Naive thymus-derived CD4-positive, alpha-beta T cell (primary cell): ENCODE measurements at regions not wholly inside any gene's neighbourhood (a gene's known extent, or its start where the extent isn't known, plus 50 kb on each side); places are given as distances from the start of the nearest gene placed in this dataset.

ENCODE experiments used
- ATAC-seq: fragments of 150-1000 bp; cut with Tn5 transposase; 2 replicates; pipeline ENCODE4 v1.10.0; 2021; ENCODE audit warnings: mild to moderate bottlenecking, moderate library complexity
- CTCF ChIA-PET: fragments of 350-600 bp; sonication (Branson Sonifier 250); formaldehyde crosslinking; loops from one replicate; lab custom pipeline; 2021; ENCODE audit warnings: antibody characterized with exemption; lab: Charles Lee
- POLR2A ChIA-PET: fragments of 350-600 bp; sonication (Branson Sonifier 250); formaldehyde crosslinking; loops from one replicate; lab custom pipeline; 2021; ENCODE audit warnings: antibody characterized with exemption, inconsistent platforms; lab: Charles Lee
- DNase-seq, 9 donors: peaks; one replicate each; pipeline versions ENCODE4 v3.0.0 to v3.0.0-alpha.2; 2020 to 2022; ENCODE audit warnings: mixed read lengths in 1 of 9
- H3K27ac ChIP-seq: one replicate; pipeline ENCODE4 v1.7.0; 2013; ENCODE audit warnings: mild to moderate bottlenecking, low read depth, low read length, moderate library complexity
- H3K27me3 ChIP-seq, 2 donors: one replicate each; pipeline ENCODE4 v1.7.0; 2013; ENCODE audit warnings: low read length in 2 of 2, mild to moderate bottlenecking in 2 of 2, moderate library complexity in 2 of 2; ENCODE audit not compliant: control insufficient read depth in 2 of 2, insufficient read depth in 2 of 2
- H3K36me3 ChIP-seq, 3 experiments: 1 replicate in 2 of 3; 2 replicates in 1 of 3; pipeline ENCODE4 v1.7.0; 2013; ENCODE audit warnings: low read length in 3 of 3, mild to moderate bottlenecking in 3 of 3, moderate library complexity in 1 of 3; ENCODE audit not compliant: insufficient read depth in 3 of 3, control insufficient read depth in 2 of 3
- H3K4me1 ChIP-seq, 2 donors: one replicate each; pipeline ENCODE4 v1.7.0; 2013; ENCODE audit warnings: low read length in 2 of 2, mild to moderate bottlenecking in 2 of 2, moderate library complexity in 1 of 2; ENCODE audit not compliant: control insufficient read depth in 2 of 2, insufficient read depth in 2 of 2
- H3K4me3 ChIP-seq: 2 replicates; pipeline ENCODE4 v1.7.0; 2013; ENCODE audit warnings: mild to moderate bottlenecking, low read length
- H3K9me3 ChIP-seq, 3 experiments: 1 replicate in 2 of 3; 2 replicates in 1 of 3; pipeline ENCODE4 v1.7.0; 2013; ENCODE audit warnings: low read length in 3 of 3; ENCODE audit not compliant: control insufficient read depth in 2 of 3
- H3K27ac Mint-ChIP-seq, 9 donors: one replicate each; pipeline ENCODE4 v1.8.0; 2020 to 2022; ENCODE audit warnings: mixed read lengths in 9 of 9, mild to moderate bottlenecking in 8 of 9, moderate library complexity in 5 of 9, inconsistent platforms in 2 of 9
- H3K27me3 Mint-ChIP-seq, 5 donors: one replicate each; pipeline ENCODE4 v1.8.0; 2021 to 2022; ENCODE audit warnings: mixed read lengths in 5 of 5, mild to moderate bottlenecking in 1 of 5
- H3K36me3 Mint-ChIP-seq, 5 donors: one replicate each; pipeline ENCODE4 v1.8.0; 2020 to 2022; ENCODE audit warnings: mixed read lengths in 5 of 5, mild to moderate bottlenecking in 3 of 5, inconsistent platforms in 1 of 5
- H3K4me1 Mint-ChIP-seq, 7 donors: one replicate each; pipeline ENCODE4 v1.8.0; 2020 to 2022; ENCODE audit warnings: mixed read lengths in 7 of 7, mild to moderate bottlenecking in 3 of 7, inconsistent platforms in 1 of 7
- H3K4me3 Mint-ChIP-seq, 10 donors: one replicate each; pipeline ENCODE4 v1.8.0; 2020 to 2022; ENCODE audit warnings: mild to moderate bottlenecking in 10 of 10, mixed read lengths in 10 of 10, moderate library complexity in 6 of 10, inconsistent platforms in 2 of 10
- H3K9me3 Mint-ChIP-seq, 11 donors: one replicate each; pipeline ENCODE4 v1.8.0; 2020 to 2022; ENCODE audit warnings: mixed read lengths in 11 of 11, mild to moderate bottlenecking in 4 of 11, inconsistent platforms in 1 of 11, moderate library complexity in 1 of 11
- intact Hi-C, 2 donors: fragments of 100-400 bp; cut with micrococcal nuclease; formaldehyde crosslinking; loops; one replicate each; pipeline ENCODE4 v1.15.1; 2023

DNA sequence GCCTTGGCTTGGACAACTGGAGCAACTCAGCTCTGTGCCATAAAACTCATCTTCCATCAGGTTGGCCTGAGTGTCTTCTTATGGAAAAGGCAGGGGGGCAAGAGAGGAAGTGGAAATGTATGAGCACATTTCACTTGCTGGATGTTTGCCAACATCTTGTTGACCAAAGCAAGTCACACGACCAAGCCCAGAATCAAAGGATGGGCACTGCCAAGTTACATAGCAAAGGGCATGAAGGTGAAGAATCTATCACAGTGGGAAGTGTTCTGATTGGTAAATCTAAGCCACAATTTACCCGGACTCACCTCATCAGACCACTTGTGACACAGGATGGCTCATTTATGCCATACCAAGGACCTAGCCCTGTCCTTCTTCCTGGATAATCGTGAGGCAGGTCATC, 310.5 kb upstream of the IRX5 start:
- ChIA-PET POLR2A (no interaction called here), CTCF (no interaction called here)
- Mint-ChIP-seq H3K4me3 (no peak overlapping the region), H3K9me3 (peaks cover 0 to 4% (median 0%) of the 10 kb centered on the region in 11 donors), H3K27me3 (peaks cover 0 to 24% (median 5%) of the 10 kb centered on the region in 5 donors), H3K27ac (no peak overlapping the region), H3K4me1 (no peaks in the 10 kb centered on the region), H3K36me3 (no peaks in the 10 kb centered on the region)
- Histone ChIP-seq H3K9me3 (no peaks in the 10 kb centered on the region), H3K27ac (no peak overlapping the region), H3K27me3 (no peaks in the 10 kb centered on the region), H3K4me1 (no peaks in the 10 kb centered on the region), H3K4me3 (no peak overlapping the region), H3K36me3 (no peaks in the 10 kb centered on the region)
- DNase-seq (no peak), ATAC-seq (no peak)
- intact Hi-C loops: no loop called here

- intact Hi-C loops: no loop called here
- Mint-ChIP-seq H3K4me1 (no peaks in the 10 kb centered on the region), H3K27ac (no peak overlapping the region), H3K9me3 (peaks cover 0 to 4% (median 0%) of the 10 kb centered on the region in 11 donors), H3K36me3 (no peaks in the 10 kb centered on the region), H3K4me3 (no peak overlapping the region), H3K27me3 (peaks cover 0 to 14% (median 0%) of the 10 kb centered on the region in 5 donors)
- Histone ChIP-seq H3K27ac (no peak overlapping the region), H3K9me3 (no peaks in the 10 kb centered on the region), H3K36me3 (no peaks in the 10 kb centered on the region), H3K4me1 (no peaks in the 10 kb centered on the region), H3K4me3 (no peak overlapping the region), H3K27me3 (no peaks in the 10 kb centered on the region)
- ATAC-seq (no peak), DNase-seq (no peak)
- CTCF ChIA-PET: no interaction called here
- POLR2A ChIA-PET: no interaction called here
Observed at GRCh38 chr16:54616610-54617009, 314.1 kb upstream of the IRX5 start.

GRCh38 chr16:54605536-54606066, 319.0 kb upstream of the IRX3 start:
- ChIA-PET CTCF (no interaction called here), POLR2A (no interaction called here)
- Mint-ChIP-seq H3K9me3 (peaks cover 8 to 60% (median 21%) of the 10 kb centered on the region in 11 donors), H3K4me3 (no peak overlapping the region), H3K27ac (no peak overlapping the region), H3K36me3 (peaks cover 0 to 10% (median 0%) of the 10 kb centered on the region in 5 donors), H3K4me1 (no peaks in the 10 kb centered on the region), H3K27me3 (peaks cover 0 to 23% (median 6%) of the 10 kb centered on the region in 5 donors)
- ATAC-seq (no peak), DNase-seq (no peak)
- intact Hi-C loops: no loop called here
- Histone ChIP-seq H3K4me3 (no peak overlapping the region), H3K9me3 (peaks cover 0 to 16% (median 0%) of the 10 kb centered on the region in 3 experiments), H3K27me3 (no peaks in the 10 kb centered on the region), H3K27ac (no peak overlapping the region), H3K36me3 (no peaks in the 10 kb centered on the region), H3K4me1 (no peaks in the 10 kb centered on the region)

DNA sequence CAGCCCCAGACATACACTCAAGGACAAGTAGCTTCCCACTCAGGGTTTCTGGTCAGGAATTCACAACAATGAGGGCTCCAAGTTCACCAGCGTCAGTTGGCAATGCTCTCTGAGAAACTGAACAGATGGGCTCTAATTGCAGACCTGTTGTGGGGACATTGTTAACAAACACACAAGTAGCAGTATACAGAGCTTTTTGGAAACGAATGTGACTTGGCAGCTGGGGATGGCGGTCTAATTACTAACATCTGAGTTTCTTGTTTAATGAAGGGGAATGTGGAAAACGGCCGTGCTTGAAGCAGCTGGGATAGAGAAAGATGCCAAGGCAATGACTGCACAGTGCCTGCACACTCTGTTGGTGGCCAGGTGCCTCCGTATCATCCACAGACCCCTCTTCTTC, 316.1 kb upstream of the IRX3 start:
- intact Hi-C loops: no loop called here
- ChIA-PET POLR2A (no interaction called here), CTCF (interaction anchor here (0.5 kb wide), 1 partner anchor 27 kb away, joined by 4 read pairs; no protein-coding TSS in a partner anchor)
- H3K9me3 ChIP-seq: peaks cover 0 to 16% (median 0%) of the 10 kb centered on the region in 3 experiments
- no peak for ATAC-seq
- H3K4me1 Mint-ChIP-seq: no peaks in the 10 kb centered on the region
- H3K4me3 Mint-ChIP-seq: no peak overlapping the region
- H3K4me1 ChIP-seq: no peaks in the 10 kb centered on the region
- H3K9me3 Mint-ChIP-seq: peaks cover 8 to 83% (median 26%) of the 10 kb centered on the region in 11 donors
- DNase-seq: no peak
- peaks cover 0 to 10% (median 0%) of the 10 kb centered on the region in 5 donors for H3K36me3 Mint-ChIP-seq
- H3K27me3 ChIP-seq: no peaks in the 10 kb centered on the region
- no peaks in the 10 kb centered on the region for H3K36me3 ChIP-seq
- H3K27ac Mint-ChIP-seq: no peak overlapping the region
- peaks cover 0 to 24% (median 6%) of the 10 kb centered on the region in 5 donors for H3K27me3 Mint-ChIP-seq
- H3K27ac ChIP-seq: no peak overlapping the region
- H3K4me3 ChIP-seq: no peak overlapping the region

DNA sequence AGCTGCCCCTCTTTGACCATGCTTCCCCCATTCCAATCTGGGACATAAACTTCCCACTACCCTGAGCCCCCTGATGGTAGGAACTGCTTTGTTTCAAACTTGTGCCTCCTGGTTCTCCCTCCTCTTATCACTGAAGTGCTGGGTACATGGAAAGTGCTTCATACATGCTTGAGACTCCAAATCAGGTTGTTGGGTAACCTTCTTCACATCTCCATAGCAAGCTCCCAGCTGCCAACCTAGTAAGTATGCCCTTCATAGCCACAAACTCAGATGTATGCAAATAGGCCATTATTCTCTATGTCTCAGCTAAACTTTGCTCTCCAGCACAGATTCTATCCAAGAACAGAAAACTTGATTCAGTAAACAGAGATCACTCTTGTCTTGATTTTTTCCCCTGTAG, 310.6 kb upstream of the IRX3 start:
- Mint-ChIP-seq H3K27me3 (peaks cover 15 to 52% (median 31%) of the 10 kb centered on the region in 5 donors), H3K36me3 (peaks cover 0 to 8% (median 0%) of the 10 kb centered on the region in 5 donors), H3K9me3 (peaks cover 0 to 37% (median 10%) of the 10 kb centered on the region in 11 donors), H3K4me1 (peaks cover 0 to 1% (median 0%) of the 10 kb centered on the region in 7 donors), H3K4me3 (no peak overlapping the region), H3K27ac (no peak overlapping the region)
- H3K9me3 ChIP-seq: no peaks in the 10 kb centered on the region
- ChIA-PET POLR2A (no interaction called here), CTCF (no interaction called here)
- no peaks in the 10 kb centered on the region for H3K36me3 ChIP-seq
- no peak overlapping the region for H3K4me3 ChIP-seq
- ATAC-seq (no peak), DNase-seq (no peak)
- no peaks in the 10 kb centered on the region for H3K27me3 ChIP-seq
- intact Hi-C loops: no loop called here
- no peaks in the 10 kb centered on the region for H3K4me1 ChIP-seq
- no peak overlapping the region for H3K27ac ChIP-seq

DNA sequence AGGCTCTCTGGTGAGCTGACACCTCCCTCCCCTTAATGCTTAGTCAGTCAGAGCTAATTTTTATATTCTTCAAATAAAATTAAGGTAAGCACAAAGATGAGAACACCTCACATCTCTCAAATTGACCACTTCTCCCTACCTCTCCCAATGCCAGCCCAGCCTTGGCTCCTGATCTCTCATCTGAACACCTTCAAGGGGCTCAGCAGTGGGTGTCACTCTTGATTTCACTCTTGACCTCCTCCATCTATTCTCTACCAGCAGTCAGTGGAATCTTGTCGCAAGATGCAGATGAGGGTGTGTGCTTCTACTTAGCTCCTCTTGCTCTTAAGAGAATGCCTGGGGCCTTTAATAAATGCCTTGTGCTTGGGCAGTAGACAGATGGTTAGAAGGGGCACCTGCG, 309.0 kb upstream of the IRX3 start:
- Mint-ChIP-seq H3K36me3 (peaks cover 0 to 7% (median 0%) of the 10 kb centered on the region in 5 donors), H3K9me3 (peaks cover 0 to 23% (median 7%) of the 10 kb centered on the region in 11 donors), H3K27me3 (peaks cover 15 to 56% (median 30%) of the 10 kb centered on the region in 5 donors), H3K4me3 (no peak overlapping the region), H3K4me1 (peaks cover 0 to 1% (median 0%) of the 10 kb centered on the region in 7 donors), H3K27ac (no peak overlapping the region)
- Histone ChIP-seq H3K9me3 (no peaks in the 10 kb centered on the region), H3K4me1 (no peaks in the 10 kb centered on the region), H3K27me3 (no peaks in the 10 kb centered on the region), H3K36me3 (no peaks in the 10 kb centered on the region), H3K27ac (no peak overlapping the region), H3K4me3 (no peak overlapping the region)
- intact Hi-C loops: no loop called here
- ChIA-PET POLR2A (no interaction called here), CTCF (no interaction called here)
- ATAC-seq (no peak), DNase-seq (no peak)
